ENCODE measurements at regions not wholly inside any gene's neighbourhood (a gene's known extent, or its start where the extent isn't known, plus 50 kb on each side); places are given as distances from the start of the nearest gene placed in this dataset.

GRCh38 chr5:126360467-126360866 lies 62.7 kb upstream of the GRAMD2B start:
- TF ChIP-seq, protein P1, sequence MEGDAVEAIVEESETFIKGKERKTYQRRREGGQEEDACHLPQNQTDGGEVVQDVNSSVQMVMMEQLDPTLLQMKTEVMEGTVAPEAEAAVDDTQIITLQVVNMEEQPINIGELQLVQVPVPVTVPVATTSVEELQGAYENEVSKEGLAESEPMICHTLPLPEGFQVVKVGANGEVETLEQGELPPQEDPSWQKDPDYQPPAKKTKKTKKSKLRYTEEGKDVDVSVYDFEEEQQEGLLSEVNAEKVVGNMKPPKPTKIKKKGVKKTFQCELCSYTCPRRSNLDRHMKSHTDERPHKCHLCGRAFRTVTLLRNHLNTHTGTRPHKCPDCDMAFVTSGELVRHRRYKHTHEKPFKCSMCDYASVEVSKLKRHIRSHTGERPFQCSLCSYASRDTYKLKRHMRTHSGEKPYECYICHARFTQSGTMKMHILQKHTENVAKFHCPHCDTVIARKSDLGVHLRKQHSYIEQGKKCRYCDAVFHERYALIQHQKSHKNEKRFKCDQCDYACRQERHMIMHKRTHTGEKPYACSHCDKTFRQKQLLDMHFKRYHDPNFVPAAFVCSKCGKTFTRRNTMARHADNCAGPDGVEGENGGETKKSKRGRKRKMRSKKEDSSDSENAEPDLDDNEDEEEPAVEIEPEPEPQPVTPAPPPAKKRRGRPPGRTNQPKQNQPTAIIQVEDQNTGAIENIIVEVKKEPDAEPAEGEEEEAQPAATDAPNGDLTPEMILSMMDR (IDR thresholded peaks at IDR 0.05), result no peak
- no peak for TF ChIP-seq POLR2A (IDR thresholded peaks at IDR 0.05)
